GM03348 (cell line): ENCODE measurements at regions not wholly inside any gene's neighbourhood (a gene's known extent, or its start where the extent isn't known, plus 50 kb on each side); places are given as distances from the start of the nearest gene placed in this dataset.

Source experiments
- DNase-seq: peaks from one replicate; pipeline ENCODE4 v3.0.0; 2012; ENCODE audit warnings: low spot score

DNA sequence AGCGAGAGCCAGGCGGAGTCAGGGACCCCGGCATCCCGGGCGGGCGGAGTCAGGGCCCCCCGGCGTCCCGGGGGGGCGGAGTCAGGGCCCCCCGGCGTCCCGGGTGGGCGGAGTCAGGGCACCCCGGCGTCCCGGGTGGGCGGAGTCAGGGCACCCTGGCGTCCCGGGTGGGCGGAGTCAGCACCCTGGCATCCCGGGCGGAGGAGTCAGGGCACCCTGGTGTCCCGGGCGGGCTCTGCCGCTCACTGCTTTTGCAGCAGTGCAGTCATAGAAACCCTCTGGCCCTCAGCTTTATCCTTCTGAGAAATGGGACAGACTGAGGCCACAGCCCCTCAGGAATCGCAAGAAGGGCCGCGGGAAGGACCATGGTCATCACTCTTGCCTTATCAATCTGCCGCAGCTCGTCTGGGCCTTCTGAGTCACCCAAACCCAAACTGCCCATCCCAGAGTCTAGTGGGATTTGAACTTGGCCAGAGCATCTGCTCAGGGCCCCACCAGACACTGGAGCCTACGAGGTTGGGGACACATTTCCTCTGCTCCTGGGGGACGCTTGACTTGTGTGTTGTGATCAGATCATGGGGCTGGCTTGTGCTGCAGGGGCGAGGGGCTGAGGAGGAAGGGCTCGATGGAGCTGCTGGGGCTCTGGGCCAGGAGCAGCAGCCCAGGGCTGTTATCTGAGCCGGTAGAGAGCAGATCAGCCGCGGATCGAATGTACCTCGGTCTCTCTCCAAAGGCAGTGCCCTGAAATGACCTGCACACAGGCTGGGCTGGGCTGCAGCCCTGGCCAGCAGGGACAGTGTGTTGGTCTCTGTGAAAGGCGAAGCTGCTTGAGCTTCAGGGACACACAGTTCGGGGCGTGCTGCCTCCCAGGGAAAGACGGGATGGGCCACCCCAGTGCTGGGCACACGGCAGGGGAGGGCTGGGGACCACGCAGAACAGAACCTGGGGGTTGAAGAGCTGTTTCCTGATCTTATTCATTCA lies 290.1 kb upstream of the HDAC4 start:
- DNase-seq, result no peak

DNA sequence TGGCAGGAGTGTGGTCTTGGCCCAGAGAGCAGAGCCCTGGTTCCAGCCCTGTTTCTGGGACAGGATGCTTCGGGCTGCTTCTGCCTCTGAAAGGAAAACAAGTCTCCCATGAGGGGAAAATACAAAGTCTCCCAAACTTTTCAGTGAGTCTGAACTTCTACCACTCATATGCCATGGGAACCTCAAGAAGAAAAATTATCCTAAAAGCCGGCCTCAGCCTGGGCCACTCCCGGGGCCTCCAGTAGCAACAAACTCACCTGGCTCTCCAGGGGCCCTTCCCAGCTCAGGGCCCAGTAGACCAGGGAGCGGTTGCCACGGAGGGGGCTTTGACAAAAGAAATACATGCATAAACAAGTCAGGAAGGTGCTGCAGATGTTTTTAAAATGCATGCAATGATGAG lies 289.2 kb upstream of the HDAC4 start:
- DNase-seq, result no peak

DNA sequence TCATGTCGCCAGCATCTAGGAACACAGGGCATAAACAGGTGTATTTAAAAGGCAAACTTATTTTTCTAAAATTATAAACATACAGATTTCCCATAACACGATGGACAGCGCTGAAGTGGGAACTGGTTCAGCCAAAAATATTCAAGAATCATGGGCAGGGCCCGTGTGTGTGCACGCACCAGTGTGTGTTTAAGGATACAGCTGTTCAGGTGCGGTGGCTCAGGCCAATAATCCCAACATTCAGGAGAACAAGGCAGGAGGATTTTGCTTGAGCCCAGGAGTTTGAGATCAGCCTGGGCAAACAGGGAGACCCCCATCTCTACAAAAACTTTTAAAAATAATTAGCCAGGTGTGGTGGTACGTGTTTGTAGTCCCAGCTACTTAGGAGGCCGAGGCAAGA lies 288.6 kb upstream of the HDAC4 start:
- DNase-seq, result no peak

DNA sequence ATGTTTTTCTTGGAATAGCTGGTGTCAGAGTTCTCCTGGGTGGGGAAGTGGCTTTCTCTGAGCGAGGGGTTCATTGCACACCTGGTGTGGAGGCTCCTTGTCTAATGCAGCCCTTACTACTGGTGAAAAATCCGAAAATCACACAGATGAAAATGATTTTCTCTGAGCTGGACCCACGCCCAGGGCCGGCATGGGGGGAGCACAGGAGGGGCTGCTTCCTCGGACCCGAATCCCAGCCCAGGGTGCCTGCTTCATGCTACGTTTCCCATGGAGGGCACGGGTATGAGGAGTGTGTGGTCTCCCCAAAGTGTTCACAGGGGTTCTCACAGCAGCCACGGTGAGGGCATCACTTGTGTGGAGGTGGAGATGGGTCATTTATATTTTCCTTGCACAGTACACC lies 288.0 kb upstream of the HDAC4 start:
- no peak for DNase-seq

DNA sequence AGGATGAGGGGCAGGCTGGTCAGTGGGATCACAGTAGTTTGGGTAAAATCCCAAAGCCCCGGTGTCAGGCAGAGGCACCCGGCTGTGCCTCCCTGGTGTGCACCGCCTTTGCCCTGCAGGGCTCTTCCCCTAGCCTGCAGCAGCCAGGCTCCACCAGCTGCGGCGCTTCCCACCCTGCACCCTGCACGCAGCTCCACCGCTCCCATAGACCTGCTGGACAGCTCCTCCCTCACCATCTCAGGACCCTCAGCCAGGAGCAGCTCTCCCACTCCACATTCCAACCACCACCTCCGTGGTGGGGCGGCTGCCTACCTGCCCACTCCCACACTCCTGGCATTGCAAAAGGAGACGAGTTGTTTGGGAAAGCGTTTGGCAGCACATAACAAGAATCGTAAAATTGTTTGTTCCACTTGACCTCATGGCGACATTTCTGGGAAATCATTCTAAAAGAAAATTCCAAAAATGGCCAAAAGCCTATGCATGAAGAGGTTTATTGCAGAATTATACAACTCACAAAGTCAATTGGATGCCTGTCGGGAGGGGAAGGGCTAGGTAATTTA lies 287.4 kb upstream of the HDAC4 start:
- DNase-seq, result no peak

DNA sequence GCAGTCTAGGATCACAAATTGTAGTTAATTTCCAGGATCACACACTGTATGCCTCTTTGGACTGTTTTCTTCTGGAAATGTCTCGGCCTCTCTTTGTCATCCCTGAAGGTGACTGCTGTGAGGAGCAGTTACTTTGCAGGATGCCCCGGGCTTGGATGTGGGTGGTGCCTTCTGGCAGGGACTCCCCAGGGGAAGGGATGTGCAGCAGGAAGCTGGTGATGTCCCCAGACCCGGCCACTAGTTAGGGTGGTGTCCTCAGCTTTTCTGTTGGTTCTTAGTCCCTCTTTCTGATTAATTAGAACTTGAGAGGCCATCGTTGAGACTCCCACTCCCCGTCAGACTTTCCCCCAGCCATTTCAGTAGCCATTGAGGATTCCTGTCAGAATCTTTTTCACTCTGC lies 286.6 kb upstream of the HDAC4 start:
- no peak for DNase-seq

DNA sequence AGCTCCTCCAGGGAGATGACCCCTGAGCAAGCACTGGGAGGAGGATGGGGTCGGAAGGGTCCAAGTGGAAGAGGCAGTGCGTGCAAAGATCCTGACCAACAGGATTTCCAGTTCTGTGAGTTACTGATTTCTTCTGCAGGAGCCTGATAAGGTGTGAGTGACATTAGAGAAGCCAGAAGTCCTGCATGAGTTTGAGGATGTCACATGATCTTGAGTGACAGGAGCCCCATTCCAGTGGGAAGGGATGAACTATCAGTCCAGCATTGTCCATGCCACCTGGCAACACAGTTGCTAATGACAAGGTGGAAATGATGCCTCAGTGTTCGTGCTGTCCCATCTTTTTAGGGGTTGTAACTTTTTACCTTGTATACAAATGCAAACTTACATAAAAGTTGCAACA lies 285.1 kb upstream of the HDAC4 start:
- DNase-seq, result no peak

DNA sequence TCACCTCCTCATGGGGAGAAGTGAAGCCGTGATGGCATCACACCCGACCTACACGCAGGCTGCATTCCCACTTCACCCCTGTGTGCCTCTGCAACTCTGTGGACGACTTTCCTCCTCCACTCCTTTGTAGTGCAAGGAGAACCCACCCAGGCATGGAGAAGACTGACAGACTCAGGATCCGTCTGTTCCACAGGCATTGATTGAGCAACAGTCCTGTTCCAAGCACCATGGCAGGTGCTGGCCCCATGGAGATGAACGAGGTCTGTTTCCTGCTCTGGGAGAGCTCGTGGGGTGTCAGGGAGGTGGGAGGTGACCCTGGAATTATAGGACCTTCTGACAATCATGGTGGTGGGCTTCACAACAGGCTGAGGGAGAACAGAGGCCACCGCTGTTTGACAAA lies 284.7 kb upstream of the HDAC4 start:
- no peak for DNase-seq

DNA sequence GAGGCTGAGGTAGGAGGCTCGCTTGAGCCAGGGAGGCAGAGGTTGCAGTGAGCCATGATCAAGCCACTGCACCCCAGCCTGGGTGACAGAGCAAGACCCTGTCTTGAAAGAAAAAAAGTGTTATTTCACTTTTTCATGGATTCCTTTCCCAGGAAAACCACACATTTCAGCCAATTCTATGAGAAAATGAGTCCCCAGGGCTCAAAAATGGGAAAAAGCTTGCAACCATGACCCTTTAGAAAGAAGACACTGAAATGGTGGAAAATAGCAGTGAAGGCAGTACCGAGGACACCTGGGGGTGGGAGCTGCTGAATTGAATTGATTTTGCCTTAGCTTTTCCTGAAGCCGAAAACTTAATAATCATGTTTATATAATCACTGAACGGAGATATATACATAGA lies 284.2 kb upstream of the HDAC4 start:
- no peak for DNase-seq

DNA sequence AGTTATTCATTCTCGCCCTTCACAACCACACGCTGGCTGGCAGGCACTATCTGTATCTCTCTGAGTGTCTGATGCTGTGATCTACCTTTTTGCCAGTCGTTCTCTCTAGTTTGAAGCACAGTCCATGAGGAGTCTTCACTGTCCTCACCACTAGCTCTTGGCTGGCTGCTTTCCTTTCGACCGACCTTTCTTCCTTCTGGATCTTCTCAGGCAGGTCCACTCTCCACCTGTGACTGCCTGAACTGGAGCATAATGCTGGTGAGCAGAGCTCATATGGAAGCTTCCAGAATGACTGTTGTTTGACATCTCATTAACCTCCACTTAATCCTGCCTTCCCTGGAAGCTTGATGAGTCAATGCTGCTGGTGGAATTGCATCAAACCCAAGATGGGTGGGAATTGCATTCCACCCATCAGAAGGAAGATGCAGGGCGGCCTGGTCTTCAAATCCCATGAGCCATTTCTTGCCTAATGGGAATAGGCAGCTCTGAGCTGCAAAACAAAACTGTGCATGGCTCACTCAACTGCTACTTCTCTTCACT lies 283.5 kb upstream of the HDAC4 start:
- no peak for DNase-seq

DNA sequence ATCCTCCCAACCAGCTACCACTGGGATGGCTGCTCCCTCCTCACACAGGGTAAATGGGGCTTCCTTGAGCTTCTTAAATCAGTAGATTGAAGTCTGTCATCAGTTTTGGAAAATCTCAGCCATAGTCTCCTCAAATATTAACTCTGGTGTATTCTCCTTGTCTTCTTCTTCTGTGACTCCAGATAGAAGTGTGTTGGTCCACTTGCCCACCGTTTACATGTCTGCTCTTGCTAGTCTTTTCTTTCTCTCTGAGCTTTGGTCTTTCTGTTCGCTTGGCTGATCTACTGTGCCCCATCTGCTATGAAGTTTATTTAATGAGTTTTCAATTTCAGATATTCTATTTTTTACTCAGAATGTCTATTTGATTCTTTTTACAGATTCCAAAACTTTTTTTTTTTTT lies 281.7 kb upstream of the HDAC4 start:
- DNase-seq, result no peak

DNA sequence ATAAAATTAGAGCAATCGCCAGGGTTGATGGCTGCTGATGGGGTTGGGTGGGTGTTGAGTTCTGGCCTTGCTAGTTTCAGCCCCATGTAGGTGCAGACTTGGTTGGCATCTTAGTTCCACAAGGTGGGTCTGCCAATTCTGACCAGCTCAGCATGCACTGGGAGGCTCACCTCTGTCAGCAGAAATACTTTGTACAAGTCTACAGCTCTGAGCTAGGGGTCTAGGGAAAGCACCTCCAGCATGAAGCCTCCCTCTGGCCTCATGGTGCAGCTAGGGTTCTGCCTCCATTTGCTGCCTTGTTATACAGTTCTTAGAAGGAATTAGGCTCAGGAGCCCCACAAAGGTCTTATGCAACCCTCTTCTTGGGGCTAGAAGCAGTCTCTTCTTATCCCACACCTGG lies 278.9 kb upstream of the HDAC4 start:
- no peak for DNase-seq

DNA sequence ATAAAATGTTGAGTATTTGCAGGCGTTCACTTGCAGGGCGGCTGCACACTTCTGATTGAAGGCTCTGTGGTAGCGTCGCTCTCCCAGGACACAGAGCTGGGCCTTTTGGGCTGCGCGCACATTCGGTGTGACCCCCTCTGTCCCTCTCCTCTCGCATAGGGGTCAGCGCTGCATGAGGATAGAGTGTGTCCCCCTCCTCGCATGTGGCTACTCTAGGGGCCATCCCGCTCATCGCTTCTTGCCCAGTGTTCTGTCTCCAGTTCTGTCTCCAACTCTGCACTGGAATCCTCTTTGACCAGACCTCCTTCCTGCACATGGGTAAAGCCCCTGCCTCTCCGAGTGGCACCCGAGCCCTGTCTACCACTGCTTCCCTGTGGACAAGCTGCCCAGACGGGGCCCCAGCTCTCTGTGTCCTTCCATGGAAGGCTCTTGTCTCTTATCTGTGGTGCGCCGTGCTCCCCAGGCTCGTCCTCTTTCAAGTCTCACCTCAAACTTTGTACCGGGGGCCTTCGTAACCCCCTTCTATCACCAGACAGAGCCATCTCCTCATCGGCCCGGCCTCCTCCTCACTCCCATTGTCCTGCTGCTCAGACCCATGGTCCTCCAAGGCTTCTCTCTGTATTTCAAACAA lies 278.0 kb upstream of the HDAC4 start:
- no peak for DNase-seq

DNA sequence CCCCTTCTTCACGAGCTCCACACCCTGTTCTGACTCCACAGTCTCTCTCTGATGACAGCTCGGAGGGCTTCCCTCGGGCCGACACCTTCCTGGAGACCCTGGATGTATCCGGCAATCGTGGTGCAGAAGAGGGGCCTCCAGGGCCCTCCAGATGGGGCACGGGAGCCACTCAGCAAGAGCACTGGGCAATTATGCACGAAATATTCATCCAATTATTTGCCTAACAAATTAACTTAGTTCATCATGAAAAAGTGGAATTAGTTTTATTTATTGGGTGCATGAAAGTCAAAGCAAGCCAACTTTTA lies 277.3 kb upstream of the HDAC4 start:
- no peak for DNase-seq

DNA sequence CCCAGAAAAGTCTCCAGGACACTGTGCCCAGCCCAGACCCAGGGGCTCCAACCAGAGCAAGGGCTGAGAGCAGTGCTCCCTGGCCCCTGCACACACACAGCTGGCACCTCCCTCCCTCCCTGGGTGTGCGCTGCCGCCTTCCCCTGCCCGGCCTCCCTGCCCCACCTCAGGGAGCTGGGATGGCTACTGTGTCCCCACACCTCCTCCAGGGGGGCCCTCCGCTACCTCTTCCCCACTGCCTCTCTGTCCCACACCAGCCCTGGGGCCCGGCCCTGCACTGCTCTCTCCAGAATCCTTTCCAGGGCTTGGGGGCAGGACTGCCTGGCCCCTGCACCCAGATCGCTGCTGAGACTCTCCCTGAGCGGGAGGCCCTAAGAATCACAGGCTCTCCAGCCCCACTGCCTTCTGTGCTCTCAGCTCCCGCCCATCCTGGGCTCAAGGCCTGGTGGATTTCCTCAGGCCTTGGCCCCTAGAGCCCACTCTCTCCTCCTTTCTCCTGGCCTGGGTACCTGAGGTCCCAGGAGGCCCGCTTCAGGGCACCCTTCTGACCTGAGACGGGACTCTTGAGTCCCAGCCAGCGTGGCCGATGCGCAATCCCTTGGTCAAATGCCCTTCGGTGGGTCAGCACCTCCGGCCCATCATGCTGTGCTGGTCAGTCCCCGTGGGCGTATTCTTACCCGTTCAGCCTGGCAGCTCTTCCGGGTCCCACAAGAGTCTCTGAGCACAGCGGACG lies 276.8 kb upstream of the HDAC4 start:
- DNase-seq, result no peak

DNA sequence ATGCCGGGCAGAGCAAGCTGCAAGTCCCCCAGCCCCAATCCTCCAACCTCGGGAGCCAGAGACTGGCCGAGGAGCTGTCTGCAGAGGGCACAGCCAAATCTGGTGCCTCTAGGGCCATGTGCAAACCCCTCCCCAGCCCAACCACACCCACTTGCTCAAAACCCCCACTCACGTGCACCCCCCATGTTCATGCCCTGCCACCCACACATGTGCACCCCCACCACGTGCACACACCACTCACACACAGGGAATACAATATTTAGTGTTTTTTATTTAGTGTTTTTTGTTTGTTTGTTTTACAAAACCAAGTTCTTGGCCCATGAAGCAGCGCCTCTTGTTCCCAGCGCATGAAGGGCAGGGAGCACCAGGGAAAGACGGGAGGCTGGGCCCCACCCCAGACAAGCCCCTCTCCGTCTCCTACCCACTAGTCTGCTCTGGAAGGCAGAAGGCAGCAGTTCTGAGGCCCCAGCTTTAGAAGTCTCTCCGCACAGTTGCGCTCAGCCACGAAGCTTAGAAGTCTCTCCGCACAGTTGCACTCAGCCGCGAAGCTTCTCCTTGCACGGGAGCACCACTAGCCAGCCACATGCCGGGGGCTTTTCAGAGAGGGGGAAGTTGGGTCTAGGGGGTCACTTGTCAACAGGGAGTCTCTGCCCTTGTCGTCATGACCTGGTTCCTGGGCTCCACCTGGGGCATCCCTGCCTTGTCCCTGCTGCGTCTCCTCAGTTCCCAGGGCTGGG lies 276.1 kb upstream of the HDAC4 start:
- DNase-seq, result no peak

DNA sequence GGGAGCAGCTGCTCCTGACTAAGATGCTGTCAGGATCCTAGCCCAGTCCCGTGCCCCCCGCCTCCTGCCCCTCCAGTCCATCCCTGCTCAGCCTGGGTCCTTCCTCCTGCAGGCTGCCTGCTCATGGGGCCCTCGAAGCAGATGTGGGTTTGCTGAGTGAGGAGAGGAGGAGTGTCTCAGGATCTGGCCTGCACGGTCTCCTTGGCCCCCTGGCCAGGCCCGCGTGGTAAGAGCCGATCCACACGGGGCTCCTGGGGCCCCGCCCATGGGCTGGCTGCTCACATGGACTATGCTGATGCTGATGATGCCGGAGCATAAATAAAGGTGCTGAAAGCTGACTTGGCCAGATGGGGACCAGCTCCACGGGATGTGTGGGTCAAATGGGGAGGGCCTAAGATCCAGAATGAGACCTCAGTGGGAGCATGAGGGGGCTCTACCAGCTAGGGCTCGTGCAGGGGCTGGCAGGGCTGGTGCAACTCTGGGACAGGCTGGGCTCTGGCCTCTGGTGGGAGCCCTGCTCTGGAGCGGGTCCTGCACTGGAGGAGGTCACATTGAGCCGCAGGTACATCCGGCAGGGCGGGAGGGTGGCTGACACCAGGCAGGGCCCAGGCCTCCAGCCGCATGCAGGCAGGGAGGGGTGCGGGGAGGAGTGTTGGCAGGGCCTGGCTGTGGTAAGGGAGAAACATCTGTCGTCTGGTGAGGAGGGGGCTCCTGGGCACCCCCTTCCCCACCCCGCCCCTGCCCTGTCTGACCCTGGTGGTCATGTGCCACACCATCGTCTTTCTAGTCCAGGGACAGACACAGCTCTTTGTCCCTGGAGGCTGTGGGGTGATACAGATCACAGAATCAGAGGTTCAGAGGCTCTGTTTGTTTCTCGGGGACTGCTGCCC lies 275.3 kb upstream of the HDAC4 start:
- no peak for DNase-seq

DNA sequence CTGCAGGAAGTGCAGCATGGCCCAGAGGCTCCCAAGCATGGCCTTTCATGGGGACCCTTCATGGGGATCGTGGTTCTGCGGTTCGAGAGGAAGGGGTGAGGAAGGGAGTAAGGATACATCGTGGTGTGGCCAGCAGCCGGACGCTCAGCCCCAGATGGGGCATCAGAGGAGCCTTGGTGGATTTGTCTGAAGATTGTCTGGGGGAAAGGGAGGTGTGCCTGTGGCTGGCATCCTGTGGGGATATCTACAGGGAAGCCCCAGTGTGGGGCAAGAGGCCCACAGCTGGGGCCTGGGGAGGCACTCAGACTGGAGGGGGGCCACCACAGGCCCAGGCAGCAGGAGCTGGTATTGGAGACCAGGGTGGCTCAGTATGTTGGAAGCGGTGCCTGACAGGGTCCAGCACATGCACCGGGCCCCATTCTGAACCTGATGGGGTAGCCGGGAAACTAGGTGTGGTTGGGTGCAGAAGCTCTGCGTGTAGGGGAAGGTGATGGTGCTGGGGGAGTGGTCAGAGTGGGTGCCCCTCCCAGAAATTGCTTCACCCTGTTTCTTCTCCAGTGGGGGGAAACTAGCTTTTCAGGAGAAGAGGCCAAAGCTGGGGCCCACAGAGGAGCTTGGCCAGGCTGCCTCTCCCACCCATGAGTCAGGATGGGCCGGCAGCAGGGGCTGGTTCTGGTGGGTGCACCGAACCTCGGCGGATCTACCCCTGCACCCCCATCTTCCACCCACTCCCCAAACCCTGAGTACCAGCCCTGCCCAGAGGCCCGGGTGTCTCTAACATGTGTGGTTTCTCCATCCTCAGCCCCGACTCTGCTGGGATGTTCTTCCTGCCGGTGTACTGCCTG lies 274.4 kb upstream of the HDAC4 start:
- no peak for DNase-seq

DNA sequence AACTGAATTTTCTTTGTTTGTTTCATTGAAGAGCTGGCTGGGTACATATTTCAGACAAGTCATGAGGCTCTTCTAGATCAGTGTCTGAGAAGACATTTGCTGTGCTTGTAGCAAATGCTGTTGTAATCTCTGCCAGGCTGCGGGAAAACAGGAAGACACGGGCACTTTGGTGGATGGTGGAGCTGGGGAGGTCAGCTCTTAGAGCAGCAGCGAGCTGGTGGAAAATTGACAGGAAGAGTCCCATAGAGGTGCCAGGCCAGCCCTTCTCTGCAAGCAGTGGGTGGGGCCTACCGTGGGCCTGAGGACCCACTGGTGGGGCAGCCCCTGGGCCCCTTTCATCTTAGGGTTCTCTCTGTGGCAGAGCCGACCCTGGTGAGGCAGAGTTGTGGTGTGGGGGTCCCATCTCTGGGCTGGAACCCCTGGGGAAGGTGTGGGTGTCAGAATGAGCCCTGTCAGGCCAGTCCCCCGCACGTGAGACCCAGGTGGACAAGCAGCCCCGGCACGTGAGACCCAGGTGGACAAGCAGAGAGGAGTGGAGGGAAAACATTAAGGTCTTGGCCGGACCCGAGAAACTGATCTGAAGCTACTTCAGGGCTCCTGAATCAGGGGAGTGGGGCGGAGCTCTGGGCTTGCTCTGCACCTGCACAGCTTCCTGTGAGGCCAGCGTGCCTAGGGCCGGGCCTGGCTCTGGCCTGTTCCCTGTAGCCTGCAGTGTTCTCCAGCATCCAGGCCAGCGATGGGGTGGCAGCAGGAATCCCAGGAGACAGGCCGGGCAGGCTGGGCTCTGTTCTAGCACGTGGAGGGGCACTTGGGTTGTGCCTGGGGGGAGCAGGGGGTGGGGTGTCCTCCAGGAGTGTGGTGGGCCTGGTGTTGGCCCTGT lies 273.5 kb upstream of the HDAC4 start:
- DNase-seq, result no peak
